Activated CD8-positive, alpha-beta T cell treated with anti-CD3 and anti-CD28 coated beads, Interleukin-2, amount 10 ng/mL, durations not matched to agents 7 days and 5 days (primary cell): ENCODE measurements at regions not wholly inside any gene's neighbourhood (a gene's known extent, or its start where the extent isn't known, plus 50 kb on each side); places are given as distances from the start of the nearest gene placed in this dataset.

Experiments used
- ATAC-seq: fragments of 150-1000 bp; cut with Tn5 transposase; one replicate; pipeline ENCODE4 v1.10.0; 2021; ENCODE audit warnings: moderate library complexity
- CTCF ChIA-PET: fragments of 350-600 bp; sonication (Branson Sonifier 250); formaldehyde crosslinking; loops from one replicate; lab custom pipeline; 2021; ENCODE audit warnings: antibody characterized with exemption; lab: Charles Lee
- POLR2A ChIA-PET: fragments of 350-600 bp; sonication (Branson Sonifier 250); formaldehyde crosslinking; loops from one replicate; lab custom pipeline; 2021; ENCODE audit warnings: antibody characterized with exemption; lab: Charles Lee
- DNase-seq: peaks from one replicate; pipeline ENCODE4 v3.0.0-alpha.2; 2020
- H3K27ac Mint-ChIP-seq: one replicate; pipeline ENCODE4 v1.8.0; 2021; ENCODE audit warnings: mild to moderate bottlenecking, mixed read lengths
- H3K27me3 Mint-ChIP-seq: one replicate; pipeline ENCODE4 v1.8.0; 2021; ENCODE audit warnings: low read depth, mixed read lengths
- H3K36me3 Mint-ChIP-seq: one replicate; pipeline ENCODE4 v1.8.0; 2021; ENCODE audit warnings: low read depth, mixed read lengths
- H3K4me1 Mint-ChIP-seq: one replicate; pipeline ENCODE4 v1.8.0; 2021; ENCODE audit warnings: low read depth, mixed read lengths
- H3K4me3 Mint-ChIP-seq: one replicate; pipeline ENCODE4 v1.8.0; 2021; ENCODE audit warnings: mild to moderate bottlenecking, mixed read lengths
- H3K9me3 Mint-ChIP-seq: one replicate; pipeline ENCODE4 v1.8.0; 2022; ENCODE audit warnings: mixed read lengths; ENCODE audit not compliant: insufficient read depth

DNA sequence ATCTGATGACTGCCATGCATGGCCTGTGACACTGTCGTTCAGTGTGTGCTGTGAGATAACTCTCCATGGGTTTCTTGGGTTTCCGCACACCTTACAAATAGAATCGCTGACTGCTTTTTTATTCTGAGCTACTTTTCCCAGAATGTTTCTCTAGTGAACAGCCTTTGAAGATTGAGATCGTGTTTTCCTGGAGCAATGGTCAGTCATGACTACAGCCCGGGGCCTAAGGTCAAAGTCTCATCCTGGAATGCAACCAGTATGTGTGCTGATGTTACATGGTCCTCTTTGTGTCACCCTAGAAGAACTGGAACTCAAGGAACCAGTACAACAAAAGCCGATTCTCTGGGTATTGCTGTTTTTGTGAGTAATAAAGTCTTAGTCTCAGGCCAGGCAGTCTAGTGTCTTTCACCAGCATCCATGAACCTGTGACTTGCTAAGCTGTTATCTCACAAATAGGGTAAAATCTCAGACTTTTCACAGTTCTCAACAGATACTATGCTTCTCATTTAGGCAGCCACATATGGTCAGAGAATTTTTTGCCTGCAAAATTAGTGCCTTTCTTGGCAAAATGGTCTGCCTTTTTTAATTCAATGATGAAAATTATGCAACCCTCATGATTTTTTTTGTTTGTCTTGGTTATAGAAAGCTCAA, 124.9 kb upstream of the PIEZO2 start:
- Mint-ChIP-seq H3K9me3 (peaks cover 4% of the 10 kb centered on the region), H3K27ac (no peak overlapping the region), H3K4me3 (no peak overlapping the region), H3K27me3 (no peaks in the 10 kb centered on the region), H3K36me3 (no peaks in the 10 kb centered on the region), H3K4me1 (no peaks in the 10 kb centered on the region)
- ChIA-PET POLR2A (no interaction called here), CTCF (no interaction called here)
- DNase-seq (no peak), ATAC-seq (no peak)

- Mint-ChIP-seq H3K27ac (no peak overlapping the region), H3K4me3 (no peak overlapping the region), H3K36me3 (no peaks in the 10 kb centered on the region), H3K9me3 (peaks cover 4% of the 10 kb centered on the region), H3K27me3 (no peaks in the 10 kb centered on the region), H3K4me1 (no peaks in the 10 kb centered on the region)
- DNase-seq, result no peak
- no peak for ATAC-seq
- ChIA-PET CTCF (no interaction called here), POLR2A (no interaction called here)
These were observed 123.1 kb upstream of the PIEZO2 start for GRCh38 chr18:11272516-11272915.

GRCh38 chr18:11271954-11272353, 122.6 kb upstream of the PIEZO2 start:
- H3K9me3 Mint-ChIP-seq, result no peaks in the 10 kb centered on the region
- DNase-seq (no peak), ATAC-seq (no peak)
- no peaks in the 10 kb centered on the region for H3K4me1 Mint-ChIP-seq
- no peak overlapping the region for H3K4me3 Mint-ChIP-seq
- H3K27me3 Mint-ChIP-seq, result no peaks in the 10 kb centered on the region
- ChIA-PET CTCF (no interaction called here), POLR2A (no interaction called here)
- H3K36me3 Mint-ChIP-seq, result no peaks in the 10 kb centered on the region
- no peak overlapping the region for H3K27ac Mint-ChIP-seq

DNA sequence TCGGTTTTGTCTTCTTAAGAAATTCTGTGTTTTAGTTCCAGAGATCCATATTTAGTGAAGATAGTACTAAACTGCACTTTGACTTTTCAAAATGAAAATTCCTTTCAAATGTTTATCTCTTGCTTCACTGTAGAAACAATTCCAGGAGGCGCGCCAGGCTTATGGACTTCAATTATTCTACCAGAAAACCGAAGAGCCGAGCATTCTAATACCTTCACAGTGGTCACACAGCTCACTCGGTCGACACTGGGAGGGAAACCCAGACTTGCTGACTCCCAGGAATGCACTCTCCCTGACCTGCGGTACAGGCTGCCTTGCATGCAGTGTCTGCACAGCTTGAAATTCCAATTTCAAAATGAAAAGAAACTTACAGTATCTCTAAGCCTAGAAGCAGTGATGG, 119.9 kb upstream of the PIEZO2 start:
- CTCF ChIA-PET, result no interaction called here
- POLR2A ChIA-PET, result no interaction called here
- H3K4me3 Mint-ChIP-seq, result no peak overlapping the region

GRCh38 chr18:11268741-11269233, 119.4 kb upstream of the PIEZO2 start:
- H3K9me3 Mint-ChIP-seq, result peaks cover 6% of the 10 kb centered on the region
- CTCF ChIA-PET, result no interaction called here
- no peaks in the 10 kb centered on the region for H3K27me3 Mint-ChIP-seq
- ATAC-seq, result no peak
- H3K4me3 Mint-ChIP-seq, result no peak overlapping the region
- no peaks in the 10 kb centered on the region for H3K36me3 Mint-ChIP-seq
- no peak overlapping the region for H3K27ac Mint-ChIP-seq
- POLR2A ChIA-PET, result no interaction called here
- no peak for DNase-seq
- H3K4me1 Mint-ChIP-seq, result no peaks in the 10 kb centered on the region

More for the DNA sequence above, 119.9 kb upstream of the PIEZO2 start:
- H3K27me3 Mint-ChIP-seq, result no peaks in the 10 kb centered on the region
- ATAC-seq (no peak), DNase-seq (no peak)
- H3K4me1 Mint-ChIP-seq, result no peaks in the 10 kb centered on the region
- peaks cover 4% of the 10 kb centered on the region for H3K9me3 Mint-ChIP-seq
- H3K36me3 Mint-ChIP-seq, result no peaks in the 10 kb centered on the region
- H3K27ac Mint-ChIP-seq, result no peak overlapping the region

GRCh38 chr18:11268153-11268552, 118.8 kb upstream of the PIEZO2 start:
- ATAC-seq (no peak), DNase-seq (no peak)
- CTCF ChIA-PET, result no interaction called here
- POLR2A ChIA-PET, result no interaction called here
- no peak overlapping the region for H3K4me3 Mint-ChIP-seq
- no peaks in the 10 kb centered on the region for H3K27me3 Mint-ChIP-seq
- H3K4me1 Mint-ChIP-seq, result no peaks in the 10 kb centered on the region
- no peaks in the 10 kb centered on the region for H3K36me3 Mint-ChIP-seq
- H3K9me3 Mint-ChIP-seq, result peaks cover 11% of the 10 kb centered on the region
- H3K27ac Mint-ChIP-seq, result no peak overlapping the region

- H3K36me3 Mint-ChIP-seq, result no peaks in the 10 kb centered on the region
- POLR2A ChIA-PET, result no interaction called here
- H3K4me3 Mint-ChIP-seq, result no peak overlapping the region
- H3K4me1 Mint-ChIP-seq, result no peaks in the 10 kb centered on the region
- no peak for DNase-seq
- ATAC-seq, result no peak
- H3K27me3 Mint-ChIP-seq, result no peaks in the 10 kb centered on the region
- H3K9me3 Mint-ChIP-seq, result peaks cover 11% of the 10 kb centered on the region
- CTCF ChIA-PET, result no interaction called here
- no peak overlapping the region for H3K27ac Mint-ChIP-seq
These were observed 117.6 kb upstream of the PIEZO2 start for GRCh38 chr18:11266781-11267480.

DNA sequence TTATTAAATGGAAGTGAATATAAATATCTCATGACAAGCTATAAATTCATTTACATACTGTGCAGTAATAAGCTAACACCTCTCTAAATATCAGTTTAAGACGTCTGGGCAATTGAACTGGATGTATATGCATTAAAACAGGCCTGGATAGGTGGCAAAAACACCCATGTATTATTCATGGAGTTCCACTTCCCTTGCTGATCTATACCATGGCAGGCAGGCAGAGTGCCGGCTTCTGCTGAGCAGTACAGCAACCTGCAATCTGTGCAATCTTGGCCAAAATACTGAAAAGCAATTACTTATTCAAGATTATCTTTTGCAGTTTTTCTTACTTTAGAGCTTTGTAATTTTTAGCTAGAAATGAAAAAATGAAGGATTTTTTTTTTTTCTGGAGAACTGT, 112.1 kb upstream of the PIEZO2 start:
- Mint-ChIP-seq H3K36me3 (no peaks in the 10 kb centered on the region), H3K4me3 (no peak overlapping the region), H3K4me1 (no peaks in the 10 kb centered on the region), H3K27ac (no peak overlapping the region), H3K9me3 (peaks cover 11% of the 10 kb centered on the region), H3K27me3 (no peaks in the 10 kb centered on the region)
- ChIA-PET CTCF (no interaction called here), POLR2A (no interaction called here)
- DNase-seq (no peak), ATAC-seq (no peak)

DNA sequence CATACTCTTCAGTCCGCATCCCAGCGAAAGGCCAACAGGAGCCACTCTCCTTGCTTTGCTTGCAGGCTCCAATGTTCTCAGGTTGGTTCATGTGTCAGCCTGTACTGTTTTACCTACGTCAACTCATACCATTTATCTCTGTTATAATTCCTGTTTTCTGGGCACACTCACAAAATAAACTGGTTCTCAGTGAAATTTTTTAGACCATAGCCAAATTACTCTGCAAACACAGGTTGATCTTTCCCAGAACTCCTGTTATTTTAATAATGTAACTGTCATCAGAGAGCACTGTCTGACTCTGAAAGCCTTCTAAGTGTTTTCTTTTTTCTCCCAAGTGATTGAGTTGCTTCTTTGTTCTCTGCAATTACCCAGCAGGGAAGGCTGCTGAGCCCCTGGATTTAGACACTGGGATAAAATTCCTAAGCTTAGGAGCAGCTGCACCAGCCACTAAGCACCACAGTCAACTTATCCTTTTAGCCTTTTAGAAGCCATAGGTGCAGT, 111.6 kb upstream of the PIEZO2 start:
- ATAC-seq (no peak), DNase-seq (no peak)
- no peak overlapping the region for H3K4me3 Mint-ChIP-seq
- ChIA-PET POLR2A (no interaction called here), CTCF (no interaction called here)
- no peaks in the 10 kb centered on the region for H3K36me3 Mint-ChIP-seq
- no peak overlapping the region for H3K27ac Mint-ChIP-seq
- H3K27me3 Mint-ChIP-seq, result no peaks in the 10 kb centered on the region
- no peaks in the 10 kb centered on the region for H3K4me1 Mint-ChIP-seq
- H3K9me3 Mint-ChIP-seq, result peaks cover 11% of the 10 kb centered on the region

DNA sequence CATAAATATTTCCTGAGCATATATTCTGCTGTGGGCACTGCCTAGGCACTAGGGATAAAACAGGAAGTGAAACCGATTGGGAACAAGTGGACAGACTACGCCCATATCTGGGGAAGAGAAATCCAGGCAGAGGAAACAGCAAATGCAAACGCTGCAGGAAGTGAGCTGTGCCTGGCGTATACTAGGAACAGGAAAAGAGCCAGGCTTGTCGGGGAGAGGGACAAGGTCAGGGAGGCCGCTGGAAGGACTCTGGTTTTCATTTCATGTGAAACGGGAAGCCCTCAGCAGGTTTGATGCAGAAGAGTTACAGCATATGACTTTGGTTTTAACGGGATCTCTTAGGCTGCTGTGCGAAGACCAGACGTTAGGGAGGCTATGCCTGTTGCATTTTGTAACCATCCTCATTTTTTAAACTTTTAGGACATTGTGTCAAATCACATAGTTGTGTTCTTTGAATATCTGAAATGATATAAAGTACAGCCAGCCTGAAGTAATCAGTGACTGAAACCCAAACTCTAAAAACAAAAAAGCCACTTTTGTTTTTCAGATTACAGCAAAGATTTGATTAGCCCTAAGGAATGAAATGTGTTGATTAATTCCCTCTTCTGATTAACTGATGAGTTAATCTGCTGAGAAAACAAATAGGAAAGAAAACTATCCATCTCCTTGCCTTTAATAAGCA, 110.2 kb upstream of the PIEZO2 start:
- Mint-ChIP-seq H3K4me1 (no peaks in the 10 kb centered on the region), H3K9me3 (peaks cover 7% of the 10 kb centered on the region), H3K27me3 (no peaks in the 10 kb centered on the region), H3K4me3 (no peak overlapping the region), H3K36me3 (no peaks in the 10 kb centered on the region), H3K27ac (no peak overlapping the region)
- DNase-seq (no peak), ATAC-seq (no peak)
- ChIA-PET CTCF (no interaction called here), POLR2A (no interaction called here)

- no peak overlapping the region for H3K4me3 Mint-ChIP-seq
- no peaks in the 10 kb centered on the region for H3K36me3 Mint-ChIP-seq
- no peak for DNase-seq
- H3K27ac Mint-ChIP-seq, result no peak overlapping the region
- POLR2A ChIA-PET, result no interaction called here
- ATAC-seq, result no peak
- no peaks in the 10 kb centered on the region for H3K9me3 Mint-ChIP-seq
- no peaks in the 10 kb centered on the region for H3K4me1 Mint-ChIP-seq
- CTCF ChIA-PET, result no interaction called here
- no peaks in the 10 kb centered on the region for H3K27me3 Mint-ChIP-seq
These were observed 108.8 kb upstream of the PIEZO2 start for GRCh38 chr18:11258039-11258610.

- H3K27me3 Mint-ChIP-seq, result no peaks in the 10 kb centered on the region
These were observed 106.9 kb upstream of the PIEZO2 start for GRCh38 chr18:11256251-11256650.

More at GRCh38 chr18:11256251-11256650, 106.9 kb upstream of the PIEZO2 start:
- no peak for ATAC-seq
- H3K4me1 Mint-ChIP-seq, result no peaks in the 10 kb centered on the region
- no peak for DNase-seq
- H3K36me3 Mint-ChIP-seq, result no peaks in the 10 kb centered on the region
- H3K9me3 Mint-ChIP-seq, result no peaks in the 10 kb centered on the region
- no peak overlapping the region for H3K27ac Mint-ChIP-seq
- POLR2A ChIA-PET, result no interaction called here
- CTCF ChIA-PET, result no interaction called here
- no peak overlapping the region for H3K4me3 Mint-ChIP-seq
